HL-60 (cell line): ENCODE measurements at regions not wholly inside any gene's neighbourhood (a gene's known extent, or its start where the extent isn't known, plus 50 kb on each side); places are given as distances from the start of the nearest gene placed in this dataset.

Experiments used
- DNase-seq, 2 experiments: peaks; one replicate each; pipeline ENCODE4 v3.0.0-alpha.2; 2010 to 2020; ENCODE audit warnings: low read depth in 1 of 2, low spot score in 1 of 2
- H3K27ac ChIP-seq: fragments of 250-450 bp; sonication (Bioruptor Pico); replicated peaks from 2 replicates; pipeline ENCODE4 v1.5.1; 2020; ENCODE audit warnings: mild to moderate bottlenecking, moderate library complexity
- H3K27me3 ChIP-seq: fragments of 250-450 bp; sonication (Bioruptor Pico); 2 replicates; pipeline ENCODE4 v1.5.1; 2021; ENCODE audit warnings: mild to moderate bottlenecking, moderate library complexity; ENCODE audit not compliant: insufficient read depth, poor library complexity, severe bottlenecking
- H3K4me3 ChIP-seq: replicated peaks from 2 replicates; pipeline ENCODE4 v1.5.1; 2011; ENCODE audit warnings: mild to moderate bottlenecking, control low read depth, low read length; ENCODE audit not compliant: insufficient read depth
- GABPA ChIP-seq: IDR thresholded peaks from 2 replicates; pipeline ENCODE4 v1.6.1; 2012; ENCODE audit warnings: low read depth
- POLR2AphosphoS5 ChIP-seq: IDR thresholded peaks from 2 replicates; pipeline ENCODE4 v1.6.1; 2012; ENCODE audit warnings: low read depth
- REST ChIP-seq: IDR thresholded peaks from 2 replicates; pipeline ENCODE4 v1.6.1; 2012; ENCODE audit warnings: low read depth; ENCODE audit not compliant: insufficient replicate concordance
- SPI1 ChIP-seq: IDR thresholded peaks from 2 replicates; pipeline ENCODE4 v1.6.1; 2012; ENCODE audit warnings: low read depth, mild to moderate bottlenecking, borderline replicate concordance
- TF ChIP-seq, protein P1 (sequence below): IDR thresholded peaks from one replicate; pipeline ENCODE4 v1.5.1; 2011; ENCODE audit warnings: low read length, control low read depth, inconsistent platforms; ENCODE audit not compliant: insufficient read depth

DNA sequence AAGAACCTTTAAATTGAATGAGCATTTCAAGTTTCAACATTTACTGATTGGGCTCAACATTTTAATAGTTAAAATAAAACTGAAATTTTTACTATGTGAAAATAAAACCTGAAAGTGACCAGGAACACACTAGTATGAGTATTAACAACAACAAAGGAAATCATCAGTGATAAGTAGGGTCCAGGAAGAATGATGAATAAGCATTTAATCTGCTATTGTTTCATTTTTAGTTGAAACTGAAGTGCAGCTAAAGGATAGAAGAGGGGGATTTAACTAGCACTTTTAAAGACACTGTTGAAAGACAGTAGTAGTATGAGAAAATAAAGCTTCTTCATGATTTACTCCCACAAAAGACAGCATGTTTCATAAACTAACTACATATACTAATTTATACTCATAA is 250.9 kb upstream of the IPO5 start:
- Histone ChIP-seq H3K4me3 (no peak overlapping the region), H3K27me3 (no peaks in the 10 kb centered on the region), H3K27ac (no peak overlapping the region)
- DNase-seq, result no peak
- no peak for TF ChIP-seq GABPA
- TF ChIP-seq POLR2AphosphoS5, result no peak
- TF ChIP-seq, protein P1, sequence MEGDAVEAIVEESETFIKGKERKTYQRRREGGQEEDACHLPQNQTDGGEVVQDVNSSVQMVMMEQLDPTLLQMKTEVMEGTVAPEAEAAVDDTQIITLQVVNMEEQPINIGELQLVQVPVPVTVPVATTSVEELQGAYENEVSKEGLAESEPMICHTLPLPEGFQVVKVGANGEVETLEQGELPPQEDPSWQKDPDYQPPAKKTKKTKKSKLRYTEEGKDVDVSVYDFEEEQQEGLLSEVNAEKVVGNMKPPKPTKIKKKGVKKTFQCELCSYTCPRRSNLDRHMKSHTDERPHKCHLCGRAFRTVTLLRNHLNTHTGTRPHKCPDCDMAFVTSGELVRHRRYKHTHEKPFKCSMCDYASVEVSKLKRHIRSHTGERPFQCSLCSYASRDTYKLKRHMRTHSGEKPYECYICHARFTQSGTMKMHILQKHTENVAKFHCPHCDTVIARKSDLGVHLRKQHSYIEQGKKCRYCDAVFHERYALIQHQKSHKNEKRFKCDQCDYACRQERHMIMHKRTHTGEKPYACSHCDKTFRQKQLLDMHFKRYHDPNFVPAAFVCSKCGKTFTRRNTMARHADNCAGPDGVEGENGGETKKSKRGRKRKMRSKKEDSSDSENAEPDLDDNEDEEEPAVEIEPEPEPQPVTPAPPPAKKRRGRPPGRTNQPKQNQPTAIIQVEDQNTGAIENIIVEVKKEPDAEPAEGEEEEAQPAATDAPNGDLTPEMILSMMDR, result no peak
- TF ChIP-seq SPI1, result no peak

DNA sequence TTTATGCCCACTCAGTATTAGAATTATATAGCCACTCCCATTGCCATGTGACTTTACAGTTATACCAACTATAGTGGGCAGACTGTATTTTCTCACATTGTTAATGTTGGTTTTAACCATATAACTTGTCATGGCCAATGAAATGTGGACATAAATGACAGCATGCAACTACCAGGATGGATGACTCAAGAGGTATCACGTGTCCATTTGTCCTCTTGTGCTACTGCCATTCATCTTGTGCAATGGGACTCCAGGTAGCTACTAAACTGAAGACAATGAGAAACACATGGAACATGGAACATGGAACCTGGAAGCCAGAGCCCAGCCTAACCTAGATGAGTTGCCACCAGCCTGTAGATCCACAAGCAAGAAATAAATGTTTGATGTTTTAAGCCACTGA is 242.7 kb upstream of the IPO5 start:
- TF ChIP-seq GABPA, result no peak
- no peak for TF ChIP-seq SPI1
- TF ChIP-seq, protein P1, result no peak
- TF ChIP-seq POLR2AphosphoS5, result no peak
- TF ChIP-seq REST, result no peak
- no peak for DNase-seq
- Histone ChIP-seq H3K27ac (no peak overlapping the region), H3K27me3 (peaks cover 5% of the 10 kb centered on the region), H3K4me3 (no peak overlapping the region)

DNA sequence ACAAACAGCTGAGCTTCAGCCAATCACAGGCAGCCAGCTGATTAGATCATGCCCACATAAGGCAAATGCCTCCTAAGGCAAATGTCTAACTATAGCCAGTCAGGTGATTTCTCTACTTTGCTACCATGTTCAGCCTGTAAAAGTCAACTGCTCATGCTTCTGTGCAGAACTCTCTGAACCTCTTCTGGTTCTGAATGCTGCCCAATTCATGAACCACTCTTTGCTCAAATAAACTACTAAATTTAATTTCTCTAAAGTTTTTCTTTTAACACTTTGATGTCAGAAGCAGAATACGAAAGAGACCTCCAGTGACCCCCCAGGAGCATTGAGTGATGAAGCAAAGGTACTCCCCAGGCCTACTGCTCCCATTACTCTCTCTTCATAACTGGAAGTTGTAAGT is 240.7 kb upstream of the IPO5 start:
- no peak overlapping the region for H3K27ac ChIP-seq
- no peak for DNase-seq
- peaks cover 5% of the 10 kb centered on the region for H3K27me3 ChIP-seq
- no peak for TF ChIP-seq GABPA
- TF ChIP-seq SPI1, result no peak
- TF ChIP-seq POLR2AphosphoS5, result no peak
- TF ChIP-seq, protein P1, result no peak
- TF ChIP-seq REST, result no peak
- H3K4me3 ChIP-seq, result no peak overlapping the region

GRCh38 chr13:97715763-97716162 is 237.7 kb upstream of the IPO5 start:
- Histone ChIP-seq H3K4me3 (no peak overlapping the region), H3K27me3 (peaks cover 2% of the 10 kb centered on the region), H3K27ac (no peak overlapping the region)
- no peak for DNase-seq
- TF ChIP-seq REST (no peak), POLR2AphosphoS5 (no peak), SPI1 (no peak), GABPA (no peak)
- TF ChIP-seq, protein P1, result no peak
